NT2/D1 (cell line): ENCODE measurements at regions not wholly inside any gene's neighbourhood (a gene's known extent, or its start where the extent isn't known, plus 50 kb on each side); places are given as distances from the start of the nearest gene placed in this dataset.

Source experiments
- SUZ12 ChIP-seq: IDR thresholded peaks from 2 replicates; pipeline ENCODE4 v1.6.1; 2011; ENCODE audit not compliant: insufficient read length, insufficient read depth; ENCODE audit errors: extremely low read depth
- YY1 ChIP-seq: IDR thresholded peaks from 2 replicates; pipeline ENCODE4 v1.6.1; 2011; ENCODE audit not compliant: insufficient read length, insufficient read depth
- ZNF274 ChIP-seq: IDR thresholded peaks from 2 replicates; pipeline ENCODE4 v1.6.1; 2011; ENCODE audit warnings: mild to moderate bottlenecking, low read depth, low read length

DNA sequence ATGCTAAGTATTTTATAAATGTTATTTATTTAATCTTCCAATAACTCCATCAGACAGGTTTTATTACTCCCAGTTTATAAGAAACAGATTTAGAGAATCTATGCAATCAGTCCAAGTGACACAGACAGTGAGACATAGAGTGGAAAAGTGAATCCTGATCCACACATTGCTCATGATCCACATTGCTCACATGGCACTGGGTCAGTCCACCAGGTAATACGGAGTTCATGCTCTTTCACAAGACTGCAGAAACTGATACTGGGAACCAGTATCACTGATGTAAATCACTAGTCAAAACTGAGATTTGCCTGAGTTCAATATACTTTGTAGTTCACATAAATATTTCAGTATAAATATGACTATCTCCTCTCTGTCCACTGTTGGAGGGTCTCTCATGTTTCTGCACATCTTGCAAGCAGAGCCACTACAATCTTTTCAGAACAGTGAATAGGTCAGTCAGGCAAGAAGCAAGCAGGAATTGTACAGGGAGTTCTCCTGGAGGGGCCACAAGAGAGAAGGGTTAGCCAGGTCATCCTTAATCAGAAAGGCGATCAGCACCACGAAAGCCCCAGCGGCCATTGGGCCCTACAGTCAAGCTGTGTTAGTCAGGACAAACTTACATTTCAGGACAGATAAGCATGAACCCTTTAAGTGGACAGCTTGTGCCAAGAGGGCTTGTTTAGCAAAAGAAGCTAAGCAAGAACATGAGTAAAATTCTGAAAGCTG, 275.4 kb upstream of the NR5A2 start:
- TF ChIP-seq ZNF274 (no peak), YY1 (no peak), SUZ12 (no peak)
